Right ventricle myocardium superior (tissue), 1 donor: ENCODE measurements at regions not wholly inside any gene's neighbourhood (a gene's known extent, or its start where the extent isn't known, plus 50 kb on each side); places are given as distances from the start of the nearest gene placed in this dataset.
"Not testable (repeated sequence)": the region's sequence is repeated elsewhere in the genome, so short reads cannot be mapped to it uniquely, and the experiment has no call there.

ENCODE experiments used
- ATAC-seq: fragments of 200-7000 bp; cut with Tn5 transposase; one replicate; pipeline ENCODE4 v1.9.1; 2020; ENCODE audit warnings: mild to moderate bottlenecking; ENCODE audit not compliant: poor library complexity
- DNase-seq: peaks from one replicate; pipeline ENCODE4 v3.0.0-alpha.2; 2020
- intact Hi-C: fragments of 100-400 bp; cut with DNase I; formaldehyde crosslinking; loops from one replicate; pipeline ENCODE4 v1.11.2; 2022
- donor health status: DM: no; HTN: yes; CAD: no; lungs with severe emphysema.

DNA sequence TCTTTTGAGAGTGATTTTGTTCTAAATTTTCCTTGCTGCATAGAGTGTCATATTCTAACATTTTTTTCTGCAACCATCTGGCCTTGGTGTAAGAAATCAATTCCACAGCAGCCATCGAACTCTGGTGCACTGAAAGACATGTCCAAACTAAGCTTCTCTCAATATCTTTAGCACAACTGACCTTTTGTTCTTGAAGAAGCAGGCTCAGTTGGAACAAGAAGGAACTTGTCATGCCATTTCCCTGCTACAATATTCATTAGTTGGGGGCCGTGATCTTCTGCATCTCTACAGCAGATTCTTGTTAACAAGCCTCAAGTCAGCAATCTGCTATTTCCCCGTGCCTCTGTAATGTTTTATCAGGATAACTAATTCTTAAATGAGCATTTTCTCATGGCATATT lies 1305.6 kb downstream of the CDH11 start:
- intact Hi-C loops: no loop called here
- no peak for ATAC-seq
- no peak for DNase-seq

DNA sequence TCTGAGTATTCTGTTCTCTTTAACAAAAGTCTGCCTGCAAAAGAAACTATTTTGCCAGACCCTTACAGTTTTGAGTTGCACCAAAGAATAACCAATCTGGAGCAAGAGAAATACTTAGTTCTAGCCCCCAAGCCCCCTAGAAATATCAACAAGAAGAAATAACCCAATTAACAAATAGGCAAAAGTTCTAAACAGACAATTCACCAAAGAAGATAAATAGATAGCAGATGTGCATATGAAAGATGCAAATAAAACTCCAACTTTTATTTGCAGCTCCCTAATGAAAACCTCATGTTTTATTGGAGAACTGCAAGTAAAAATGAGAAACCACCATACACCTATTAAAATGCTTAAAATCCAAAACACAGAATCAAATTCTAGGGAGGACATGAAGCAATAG lies 1308.0 kb downstream of the CDH11 start:
- ATAC-seq (no peak), DNase-seq (no peak)
- intact Hi-C loops: no loop called here

DNA sequence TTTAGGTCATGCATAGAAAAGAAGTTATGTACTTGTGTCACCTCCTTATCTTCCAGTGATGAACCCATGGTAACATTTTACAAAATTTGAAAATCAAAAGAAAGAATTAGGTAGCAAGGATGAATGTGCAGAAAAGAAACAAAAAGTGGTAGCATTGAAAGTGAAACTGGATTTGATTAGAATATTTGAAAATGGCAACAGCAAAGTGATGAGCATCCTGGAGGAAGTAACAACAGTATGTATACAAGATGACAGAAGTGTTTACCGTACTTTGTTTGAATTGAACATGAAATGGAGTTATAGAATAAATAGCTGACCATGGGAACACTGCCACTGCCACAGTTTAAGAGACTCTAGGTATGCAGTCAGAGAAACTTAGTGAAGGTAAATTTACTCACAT lies 1313.1 kb downstream of the CDH11 start:
- ATAC-seq (no peak), DNase-seq (no peak)
- intact Hi-C loops: no loop called here

DNA sequence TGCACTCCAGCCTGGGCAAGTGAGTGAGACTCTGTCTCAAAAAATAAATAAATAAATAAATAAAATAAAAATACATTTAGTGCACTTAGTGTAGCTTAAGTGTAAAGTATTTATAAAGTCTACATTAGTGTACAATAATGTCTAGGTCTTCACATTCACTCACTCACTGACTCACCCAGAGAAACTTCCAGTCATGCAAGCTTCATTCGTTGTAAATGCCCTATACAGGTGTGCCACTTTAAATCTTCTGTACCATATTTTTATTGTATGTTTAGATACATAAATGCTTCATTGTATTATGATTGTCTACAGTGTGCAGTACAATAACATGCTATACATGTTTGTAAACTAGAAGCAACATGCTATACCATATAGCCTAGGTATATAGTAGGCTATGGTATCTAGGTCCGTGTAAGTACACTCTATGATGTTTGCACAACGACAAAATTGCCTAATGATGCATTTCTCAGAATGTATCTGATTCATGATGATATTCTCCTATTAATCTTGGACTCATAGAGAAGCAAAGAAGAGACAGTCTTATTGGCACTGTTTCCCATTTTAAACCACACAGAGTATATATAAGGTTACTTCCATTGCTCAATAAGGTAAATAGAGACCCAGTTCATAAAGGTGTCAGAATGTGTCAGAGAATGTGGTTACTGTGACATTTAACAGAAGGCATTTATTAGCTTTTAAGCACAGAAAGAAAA lies 1314.9 kb downstream of the CDH11 start:
- intact Hi-C loops: no loop called here
- ATAC-seq: no peak
- DNase-seq: no peak

DNA sequence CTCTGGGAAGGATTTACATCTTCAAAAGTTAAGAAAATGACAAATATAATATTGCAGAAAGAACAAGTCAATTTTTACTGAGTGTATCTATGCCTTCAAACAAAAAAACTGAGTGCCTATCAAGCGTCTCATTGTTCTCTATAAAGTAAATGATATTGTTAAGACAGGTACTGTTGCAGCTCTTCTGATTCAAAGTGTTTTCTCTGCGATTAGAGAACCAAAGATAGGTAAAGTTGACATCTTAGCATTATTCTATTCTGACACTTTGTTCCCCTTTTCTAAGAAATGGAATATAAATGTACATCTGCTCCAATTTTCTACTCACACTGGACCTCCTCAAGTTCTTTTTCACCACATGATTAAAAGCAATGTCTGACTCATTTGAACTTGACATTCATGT lies 1317.7 kb downstream of the CDH11 start:
- intact Hi-C loops: no loop called here
- ATAC-seq (no peak), DNase-seq (no peak)

DNA sequence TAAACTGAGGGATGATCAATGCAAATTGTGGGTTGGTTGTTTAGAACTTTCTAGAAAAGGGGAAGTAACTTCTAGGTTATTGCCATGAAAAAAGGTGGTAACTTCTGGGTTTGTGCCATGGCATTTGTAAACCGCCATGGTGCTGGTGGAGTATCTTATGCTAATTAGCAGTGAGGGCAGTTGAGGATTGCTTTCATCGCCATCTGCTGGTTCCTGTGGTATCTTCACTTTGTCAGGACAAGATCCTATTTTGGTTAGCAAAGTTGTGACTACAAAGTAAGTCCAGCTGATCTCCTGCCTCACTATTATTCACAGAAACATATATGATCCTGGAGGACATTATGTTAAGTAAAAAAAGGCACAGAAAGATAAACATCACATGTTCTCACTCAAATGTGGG lies 1332.3 kb downstream of the CDH11 start:
- DNase-seq: no peak
- ATAC-seq: no peak
- intact Hi-C loops: no loop called here

DNA sequence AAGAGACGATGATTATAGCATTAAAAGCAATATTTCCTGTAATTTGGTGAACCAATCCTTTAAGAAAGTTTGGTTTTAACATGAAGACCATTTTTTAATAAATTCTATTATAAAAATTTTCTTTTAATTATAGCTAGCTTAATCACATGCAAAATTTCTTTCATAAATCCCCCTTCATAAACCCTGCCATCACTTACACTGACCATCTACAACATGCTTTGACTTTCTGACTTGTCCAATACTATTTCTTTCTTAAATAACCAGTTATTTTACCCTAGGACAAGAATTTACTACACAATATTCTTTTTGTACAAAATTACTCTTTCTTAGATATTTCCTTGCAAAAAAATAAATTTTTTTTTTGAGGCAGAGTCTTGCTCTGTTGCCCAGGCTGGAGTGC lies 1334.8 kb downstream of the CDH11 start:
- intact Hi-C loops: no loop called here
- ATAC-seq (no peak), DNase-seq (no peak)

DNA sequence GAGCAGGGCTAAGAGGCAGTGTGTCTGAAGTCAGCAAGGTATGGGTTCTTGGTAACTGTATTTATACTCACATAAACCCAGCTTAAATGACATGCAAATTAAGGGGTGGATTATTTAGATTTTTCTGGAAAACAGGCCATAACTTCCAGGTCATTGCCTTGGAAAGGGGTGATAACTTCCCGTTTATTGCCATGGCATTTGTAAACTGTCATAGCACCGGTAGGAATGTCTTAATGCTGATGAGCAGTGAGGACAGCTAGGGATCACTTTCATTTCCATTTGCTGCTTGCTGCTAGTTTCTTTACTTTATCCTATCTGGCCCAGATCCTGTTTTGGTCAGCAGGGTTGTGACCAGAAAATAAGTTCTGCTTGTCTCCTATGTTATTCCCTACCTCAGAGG lies 1336.7 kb downstream of the CDH11 start:
- intact Hi-C loops: no loop called here
- no peak for ATAC-seq
- no peak for DNase-seq

DNA sequence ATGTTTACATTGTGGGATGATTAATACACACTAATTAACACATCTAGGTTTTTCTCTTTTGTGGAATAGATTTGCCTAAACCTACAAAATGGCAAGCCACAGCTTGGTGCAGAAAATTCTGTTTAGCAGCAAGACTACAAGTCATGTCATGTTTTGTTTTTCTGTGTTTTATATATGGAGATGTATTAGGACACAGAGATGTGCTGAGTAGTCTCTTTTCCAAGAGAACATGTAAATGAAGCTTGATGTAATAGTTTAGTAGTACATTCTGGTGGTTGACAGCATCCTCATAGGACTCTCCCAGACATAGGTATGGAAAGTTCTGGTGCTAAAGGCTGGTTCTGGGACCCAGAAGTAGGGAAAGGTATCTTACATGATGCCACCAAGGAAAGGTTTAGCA lies 1345.4 kb downstream of the CDH11 start:
- ATAC-seq: no peak
- intact Hi-C loops: no loop called here

DNA sequence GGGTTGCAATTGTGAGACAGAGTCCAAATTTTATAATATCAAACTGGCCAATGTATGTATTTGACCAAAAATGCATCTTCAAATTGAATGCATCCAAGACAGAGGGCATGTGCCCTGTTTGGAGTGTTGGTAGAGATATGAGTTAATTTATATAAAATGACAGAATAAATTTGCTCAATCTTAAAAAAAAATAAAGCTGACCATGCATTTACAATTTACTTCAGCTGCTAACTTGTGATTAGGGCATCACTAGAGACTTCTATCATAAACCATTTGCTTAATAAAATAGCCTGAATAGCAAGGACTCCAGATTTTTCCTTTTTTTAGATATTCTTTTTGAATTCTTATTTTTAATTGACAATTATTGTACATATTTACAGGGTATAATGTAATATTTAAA lies 1345.8 kb downstream of the CDH11 start:
- no peak for DNase-seq
- ATAC-seq: no peak
- intact Hi-C loops: no loop called here

More for the DNA sequence above, 1345.4 kb downstream of the CDH11 start:
- no peak for DNase-seq

DNA sequence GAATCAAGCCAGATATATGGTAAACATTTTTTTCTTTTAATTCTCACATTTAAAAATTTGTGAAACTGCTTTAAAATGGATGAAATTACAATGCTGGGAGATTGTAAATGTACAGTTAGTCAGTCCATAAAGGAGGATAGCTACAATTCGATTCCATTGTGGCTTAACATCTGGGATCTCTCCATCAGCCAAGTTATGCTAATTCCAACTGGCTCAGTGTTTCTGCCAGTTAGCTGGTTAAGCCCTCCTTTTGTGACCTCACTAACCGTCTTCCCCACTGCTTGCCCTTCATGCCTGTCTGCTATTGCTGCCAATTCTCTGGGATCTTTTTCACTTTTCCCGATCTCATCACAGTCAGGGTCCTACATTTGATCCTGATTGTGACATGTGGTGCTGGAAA lies 1347.6 kb downstream of the CDH11 start:
- intact Hi-C loops: no loop called here
- DNase-seq: no peak
- ATAC-seq: no peak

DNA sequence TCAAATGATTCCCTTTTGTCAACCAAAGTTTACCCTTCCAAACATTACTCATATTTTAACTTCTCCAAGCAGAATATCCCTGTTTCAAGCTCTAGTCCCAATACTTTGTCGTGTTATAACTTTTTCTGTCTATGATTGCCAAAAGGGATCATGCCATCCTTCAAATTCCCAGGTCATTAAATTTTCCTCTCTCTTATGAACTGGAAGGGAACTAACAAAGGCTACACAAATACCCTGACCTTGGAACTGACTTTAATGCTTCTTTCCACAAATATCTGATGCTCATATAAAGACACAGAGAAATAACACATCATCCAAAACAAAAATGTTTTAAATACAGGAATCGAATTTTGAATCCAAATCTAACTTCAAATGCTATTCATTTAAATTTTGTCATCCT lies 1352.7 kb downstream of the CDH11 start:
- DNase-seq: no peak
- no peak for ATAC-seq
- intact Hi-C loops: no loop called here

DNA sequence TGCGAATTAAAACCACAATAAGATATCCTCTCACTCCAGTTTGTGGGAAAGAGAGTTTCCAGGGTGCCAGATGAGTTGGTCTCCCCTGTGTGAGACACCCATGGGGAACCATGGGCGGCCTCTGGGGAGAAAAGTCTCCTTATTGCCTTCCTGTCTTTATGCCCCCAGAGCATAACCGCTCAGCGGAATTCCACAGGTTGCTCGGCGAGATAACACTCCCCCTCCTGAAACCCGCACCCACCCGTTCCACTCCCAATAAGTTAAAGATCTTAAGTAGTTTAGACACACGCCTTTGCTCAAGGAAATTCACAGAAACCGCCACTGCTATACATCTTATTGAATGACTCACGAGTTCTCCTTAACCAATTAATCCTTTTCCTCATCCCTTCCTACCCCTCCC lies 1361.6 kb downstream of the CDH11 start:
- intact Hi-C loops, ATAC-seq, DNase-seq: not testable (repeated sequence)

DNA sequence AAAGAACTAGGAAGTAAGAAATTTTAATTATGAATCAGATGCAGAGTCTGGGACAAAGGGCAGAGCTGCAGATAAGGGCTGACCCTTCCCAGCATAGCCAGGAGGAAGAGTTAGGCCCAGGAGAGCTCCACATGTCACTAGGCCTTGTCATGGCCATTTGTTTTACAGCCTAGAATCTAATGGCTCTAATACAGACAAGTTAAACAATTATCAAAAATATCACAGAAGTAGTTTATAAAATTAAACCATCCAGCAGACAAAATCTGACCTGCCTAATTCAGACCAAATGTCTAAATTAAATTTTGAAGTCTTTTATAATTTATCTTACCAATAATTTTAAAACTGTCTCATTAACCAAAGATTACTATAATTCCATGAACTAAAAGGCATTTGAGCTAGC lies 1369.5 kb downstream of the CDH11 start:
- no peak for ATAC-seq
- intact Hi-C loops: no loop called here
- DNase-seq: no peak

DNA sequence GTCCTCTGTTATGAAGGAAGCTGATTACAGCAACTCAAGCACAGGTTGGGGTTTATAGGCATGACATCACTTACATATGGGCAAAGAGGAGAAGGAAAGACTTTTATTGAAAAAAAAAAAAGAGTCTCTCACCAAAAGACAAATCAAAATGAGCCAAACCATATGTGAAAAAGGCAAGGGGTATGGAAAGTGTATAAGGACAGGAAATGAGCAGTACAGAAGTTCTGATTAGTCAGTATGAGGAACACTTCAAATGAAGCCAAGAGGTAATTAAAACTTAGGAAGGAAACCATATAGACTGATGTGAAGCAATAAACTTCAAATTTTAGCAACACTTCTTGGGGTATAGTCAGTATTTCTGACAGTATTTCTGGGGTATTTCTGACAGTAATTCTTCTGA lies 1372.6 kb downstream of the CDH11 start:
- no peak for DNase-seq
- intact Hi-C loops: no loop called here
- no peak for ATAC-seq

DNA sequence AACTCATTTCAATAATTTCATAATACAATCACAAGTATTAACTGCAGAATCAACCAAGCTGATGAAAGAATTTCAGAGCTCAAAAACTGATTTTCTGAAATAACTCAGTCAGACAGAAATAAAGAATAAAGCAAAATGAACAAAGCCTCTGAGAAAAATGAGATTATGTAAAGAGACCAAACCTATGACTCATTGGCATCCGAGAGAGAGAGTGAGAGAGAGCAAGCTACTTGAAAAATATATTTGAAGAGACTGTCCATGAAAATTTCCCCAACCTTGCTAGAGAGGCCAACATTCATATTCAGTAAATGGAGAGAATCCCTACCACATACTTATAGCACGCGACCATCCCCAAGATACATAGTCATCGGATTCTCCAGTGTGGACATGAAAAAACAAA lies 1376.4 kb downstream of the CDH11 start:
- intact Hi-C loops: no loop called here
- DNase-seq (no peak), ATAC-seq (no peak)

DNA sequence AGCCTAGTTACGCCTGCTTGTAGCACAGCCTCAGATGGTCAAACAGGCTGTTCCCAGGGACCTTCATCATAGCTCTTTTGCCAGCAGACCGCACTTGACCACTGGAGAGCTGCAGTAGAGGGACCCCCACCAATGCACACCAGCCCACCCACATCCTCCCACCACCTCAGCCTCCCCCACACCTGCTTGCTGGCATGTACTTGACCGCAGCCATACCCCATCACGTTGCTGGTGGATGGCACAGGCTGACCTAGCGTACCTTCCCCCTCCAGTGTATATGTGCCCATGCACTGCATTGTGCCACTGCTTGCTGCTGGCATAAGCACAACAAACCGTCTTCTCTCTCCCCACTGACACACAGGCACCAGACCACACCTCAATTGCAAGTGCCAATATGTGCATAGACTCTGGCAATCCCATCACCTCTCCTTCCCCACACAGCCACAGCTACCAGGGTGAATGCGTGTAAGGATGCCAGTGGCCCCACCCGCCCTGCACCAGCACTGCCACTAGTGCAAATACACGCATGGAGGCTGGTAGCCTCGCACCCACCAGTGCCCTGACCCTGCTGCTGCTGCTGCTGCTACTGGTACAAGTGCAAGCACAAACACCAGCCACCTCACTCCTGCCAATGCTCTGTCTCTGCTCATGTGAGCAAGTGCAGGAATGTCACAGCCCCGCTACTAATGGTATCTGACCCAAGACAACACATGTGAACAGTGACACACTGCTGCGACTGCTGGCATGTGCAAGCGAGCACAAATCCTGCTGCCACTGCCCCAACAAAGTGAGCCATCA lies 1377.6 kb downstream of the CDH11 start:
- intact Hi-C loops: no loop called here
- DNase-seq (no peak), ATAC-seq (peak; percentile 41)

DNA sequence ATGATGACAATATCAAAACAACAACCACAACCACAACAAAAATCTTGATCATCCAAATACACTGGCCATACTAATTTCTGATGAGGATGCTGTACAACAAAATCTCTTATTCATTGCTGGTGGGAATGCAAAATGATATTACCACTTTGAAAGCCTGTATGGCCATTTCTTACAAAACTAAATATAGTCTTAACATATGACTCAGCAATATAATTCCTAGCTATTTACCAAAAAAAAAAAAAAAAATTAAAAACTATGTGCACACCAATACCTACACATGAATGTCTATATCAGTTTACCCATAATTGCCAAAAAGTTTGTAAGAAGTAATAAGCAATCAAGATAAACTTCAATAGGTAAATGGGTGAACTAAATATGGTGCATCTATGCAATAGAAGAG lies 1379.7 kb downstream of the CDH11 start:
- intact Hi-C loops: no loop called here
- ATAC-seq (no peak), DNase-seq (no peak)

DNA sequence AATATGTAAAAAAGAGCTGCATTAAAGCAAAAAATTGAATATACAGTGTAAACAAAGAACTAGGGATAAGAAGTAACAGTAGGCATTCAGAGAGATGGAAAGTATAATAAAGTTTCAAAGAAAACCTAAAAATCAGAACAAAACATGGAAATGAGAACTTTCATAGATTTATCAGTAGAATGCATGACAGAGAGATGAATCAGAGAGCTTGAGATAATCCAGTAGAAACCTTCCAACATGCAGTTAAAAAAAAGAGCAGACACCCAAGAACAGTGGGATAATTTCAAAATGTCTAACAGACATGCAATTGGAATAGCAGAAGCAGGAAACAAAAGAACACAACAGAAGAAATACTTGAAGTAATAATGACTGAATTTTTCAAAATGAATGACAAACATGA lies 1384.2 kb downstream of the CDH11 start:
- intact Hi-C loops: no loop called here
- no peak for ATAC-seq
- no peak for DNase-seq

DNA sequence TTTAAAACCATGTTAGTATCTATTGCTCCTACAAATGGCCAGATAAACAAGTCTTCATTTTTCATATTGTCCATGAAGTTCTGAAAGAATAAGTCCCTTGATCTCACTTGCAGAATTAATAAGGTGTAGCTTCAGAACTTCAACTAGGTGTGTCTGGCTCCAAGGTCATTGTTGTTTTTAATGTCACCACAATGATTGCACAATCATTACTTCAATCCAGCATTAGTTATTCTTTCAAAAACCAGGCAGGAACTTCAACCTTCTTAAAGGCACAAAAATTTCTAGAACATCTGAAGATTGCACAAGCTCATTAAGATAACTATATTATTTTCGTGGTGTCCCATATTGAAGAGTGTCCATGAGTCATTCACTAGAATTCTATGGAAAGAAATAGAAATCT lies 1386.4 kb downstream of the CDH11 start:
- intact Hi-C loops: no loop called here
- DNase-seq (no peak), ATAC-seq (no peak)

DNA sequence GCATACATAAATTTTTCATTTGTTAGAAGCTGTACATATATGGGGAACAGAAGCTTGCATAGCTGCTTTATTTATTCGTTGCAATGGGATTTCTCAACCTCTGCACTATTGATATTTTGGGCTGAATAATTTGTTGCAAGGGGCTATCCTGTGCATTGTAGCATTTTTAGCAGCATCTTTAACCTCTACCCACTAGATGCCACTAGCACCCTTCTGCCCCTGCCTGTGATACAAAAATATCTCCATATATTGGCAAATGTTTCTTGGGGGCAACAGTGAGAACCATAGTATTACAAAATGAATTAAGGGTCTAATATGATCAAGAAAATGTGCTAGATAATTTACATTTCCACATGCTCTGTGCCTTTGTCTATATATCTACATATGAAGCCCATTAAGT lies 1401.0 kb downstream of the CDH11 start:
- ATAC-seq (no peak), DNase-seq (no peak)
- intact Hi-C loops: no loop called here
